Neural cell (in vitro differentiated cells): ENCODE measurements at regions not wholly inside any gene's neighbourhood (a gene's known extent, or its start where the extent isn't known, plus 50 kb on each side); places are given as distances from the start of the nearest gene placed in this dataset.

Experiments used
- H2AFZ ChIP-seq: fragments of 200-600, 300-800 bp; sonication (generic), shearing (Covaris generic); 2 replicates; pipeline ENCODE4 v1.6.0; 2014; ENCODE audit warnings: low read depth, mild to moderate bottlenecking, antibody characterized with exemption, low read length, moderate library complexity
- H3F3A ChIP-seq: fragments of 200-600 bp; shearing (Covaris generic); 2 replicates; pipeline ENCODE4 v1.6.1; 2016; ENCODE audit warnings: mild to moderate bottlenecking, moderate library complexity, mixed read lengths, antibody characterized with exemption, low read length; ENCODE audit not compliant: insufficient read depth, poor library complexity, severe bottlenecking
- H3K27ac ChIP-seq: fragments of 200-600, 300-800 bp; sonication (generic), shearing (Covaris generic); 2 replicates; pipeline ENCODE4 v1.5.1; 2014; ENCODE audit warnings: mild to moderate bottlenecking, low read length, moderate library complexity
- H3K27me3 ChIP-seq: fragments of 300-800, 200-600 bp; sonication (generic), shearing (Covaris generic); 2 replicates; pipeline ENCODE4 v1.6.0; 2014; ENCODE audit warnings: mild to moderate bottlenecking, low read depth, low read length, moderate library complexity; ENCODE audit not compliant: insufficient read depth
- H3K36me3 ChIP-seq: fragments of 300-800, 200-600 bp; sonication (generic), shearing (Covaris generic); 2 replicates; pipeline ENCODE4 v1.5.1; 2014; ENCODE audit warnings: mild to moderate bottlenecking, antibody characterized with exemption, low read length, moderate library complexity; ENCODE audit not compliant: insufficient read depth
- H3K4me2 ChIP-seq: fragments of 300-800, 200-600 bp; sonication (generic), shearing (Covaris generic); 2 replicates; pipeline ENCODE4 v1.6.0; 2014; ENCODE audit warnings: mild to moderate bottlenecking, low read length
- H3K4me3 ChIP-seq: fragments of 300-800, 200-600 bp; sonication (generic), shearing (Covaris generic); 2 replicates; pipeline ENCODE4 v1.5.1; 2014; ENCODE audit warnings: mild to moderate bottlenecking, low read length, moderate library complexity
- H3K79me2 ChIP-seq: fragments of 200-600 bp; shearing (Covaris generic); replicated peaks from 2 replicates; pipeline ENCODE4 v1.6.0; 2014; ENCODE audit warnings: mild to moderate bottlenecking, low read length, moderate library complexity; ENCODE audit not compliant: insufficient read depth
- H3K9ac ChIP-seq: fragments of 300-800, 200-600 bp; sonication (generic), shearing (Covaris generic); 2 replicates; pipeline ENCODE4 v1.6.1; 2016; ENCODE audit warnings: mild to moderate bottlenecking, low read length, mixed read lengths
- H3K9me2 ChIP-seq: fragments of 200-600 bp; shearing (Covaris generic); 2 replicates; pipeline ENCODE4 v1.6.1; 2016; ENCODE audit warnings: mild to moderate bottlenecking, low read length, mixed read lengths; ENCODE audit not compliant: insufficient read depth
- H3K9me3 ChIP-seq: fragments of 200-600, 300-800 bp; sonication (generic), shearing (Covaris generic); 2 replicates; pipeline ENCODE4 v1.6.1; 2016; ENCODE audit warnings: mild to moderate bottlenecking, mixed run types, low read length, moderate library complexity, mixed read lengths
- H4K20me1 ChIP-seq: fragments of 200-600 bp; shearing (Covaris generic); 2 replicates; pipeline ENCODE4 v1.6.1; 2016; ENCODE audit warnings: mild to moderate bottlenecking, mixed run types; ENCODE audit not compliant: insufficient read depth
- CTCF ChIP-seq: fragments of 450-650 bp; IDR thresholded peaks from 2 replicates; pipeline ENCODE4 v1.5.1; 2014; ENCODE audit warnings: antibody characterized with exemption, mild to moderate bottlenecking, moderate library complexity; ENCODE audit not compliant: poor library complexity, severe bottlenecking
- EP300 ChIP-seq: fragments of 450-650 bp; conservative IDR thresholded peaks from 2 replicates; pipeline ENCODE4 v1.6.1; 2014; ENCODE audit warnings: antibody characterized with exemption, mild to moderate bottlenecking, moderate library complexity; ENCODE audit not compliant: poor library complexity, severe bottlenecking
- EZH2 ChIP-seq: fragments of 200-600, 300-800 bp; shearing (Covaris generic), sonication (generic); IDR thresholded peaks from 2 replicates; pipeline ENCODE4 v1.6.1; 2014; ENCODE audit warnings: antibody characterized with exemption, low read length, borderline replicate concordance, mild to moderate bottlenecking; ENCODE audit not compliant: insufficient read depth, poor library complexity, severe bottlenecking
- MXI1 ChIP-seq: fragments of 450-650 bp; conservative IDR thresholded peaks from 2 replicates; pipeline ENCODE4 v1.6.1; 2014; ENCODE audit warnings: antibody characterized with exemption, mild to moderate bottlenecking; ENCODE audit not compliant: poor library complexity, severe bottlenecking
- POLR2AphosphoS5 ChIP-seq: IDR thresholded peaks from 2 replicates; pipeline ENCODE4 v1.6.1; 2012
- RAD21 ChIP-seq: fragments of 450-650 bp; conservative IDR thresholded peaks from 2 replicates; pipeline ENCODE4 v1.6.1; 2014; ENCODE audit warnings: antibody characterized with exemption, mild to moderate bottlenecking, moderate library complexity
- REST ChIP-seq: IDR thresholded peaks from 2 replicates; pipeline ENCODE4 v1.6.1; 2012; ENCODE audit warnings: borderline replicate concordance
- SMC3 ChIP-seq: fragments of 450-650 bp; conservative IDR thresholded peaks from 2 replicates; pipeline ENCODE4 v1.6.1; 2014; ENCODE audit warnings: antibody characterized with exemption, mild to moderate bottlenecking, moderate library complexity; ENCODE audit not compliant: poor library complexity
- TAF1 ChIP-seq: IDR thresholded peaks from 2 replicates; pipeline ENCODE4 v1.6.1; 2012; ENCODE audit warnings: low read depth

GRCh38 chr20:24411834-24412216 lies 57.6 kb upstream of the SYNDIG1 start:
- Histone ChIP-seq H3K79me2 (no peaks in the 10 kb centered on the region), H3K9me3 (no peaks in the 10 kb centered on the region), H3K4me2 (no peak overlapping the region), H3K36me3 (no peaks in the 10 kb centered on the region), H3K9me2 (no peaks in the 10 kb centered on the region), H4K20me1 (no peaks in the 10 kb centered on the region), H3K4me3 (no peak overlapping the region), H3K9ac (no peak overlapping the region), H3F3A (no peaks in the 10 kb centered on the region), H3K27me3 (no peaks in the 10 kb centered on the region), H2AFZ (no peak overlapping the region), H3K27ac (no peak overlapping the region)
- TF ChIP-seq TAF1 (no peak), EP300 (no peak), REST (no peak), RAD21 (no peak), EZH2 (no peak), SMC3 (no peak), POLR2AphosphoS5 (no peak), CTCF (no peak), MXI1 (no peak)

GRCh38 chr20:24411003-24411833 lies 58.2 kb upstream of the SYNDIG1 start:
- no peak overlapping the region for H2AFZ ChIP-seq
- H3K36me3 ChIP-seq = no peaks in the 10 kb centered on the region
- no peaks in the 10 kb centered on the region for H4K20me1 ChIP-seq
- H3K27ac ChIP-seq = no peak overlapping the region
- H3F3A ChIP-seq = no peaks in the 10 kb centered on the region
- H3K4me3 ChIP-seq = no peak overlapping the region
- H3K79me2 ChIP-seq = no peaks in the 10 kb centered on the region
- H3K4me2 ChIP-seq = no peak overlapping the region
- no peak for TF ChIP-seq POLR2AphosphoS5
- TF ChIP-seq MXI1 = no peak
- no peak for TF ChIP-seq EZH2
- no peak for TF ChIP-seq TAF1
- TF ChIP-seq EP300 = no peak
- no peak for TF ChIP-seq CTCF
- no peak for TF ChIP-seq REST
- TF ChIP-seq SMC3 = no peak
- no peak for TF ChIP-seq RAD21
- no peaks in the 10 kb centered on the region for H3K27me3 ChIP-seq
- no peaks in the 10 kb centered on the region for H3K9me2 ChIP-seq
- H3K9me3 ChIP-seq = no peaks in the 10 kb centered on the region
- H3K9ac ChIP-seq = no peak overlapping the region
